GM12878 (cell line): ENCODE measurements at regions not wholly inside any gene's neighbourhood (a gene's known extent, or its start where the extent isn't known, plus 50 kb on each side); places are given as distances from the start of the nearest gene placed in this dataset.
A peak's percentile ranks its signal among the peaks of the same experiment; 100 is the strongest.

Source experiments
- ATAC-seq: fragments of 200-7000 bp; cut with Tn5 transposase; 3 replicates; pipeline ENCODE4 v1.9.1; 2020; ENCODE audit warnings: mild to moderate bottlenecking, moderate library complexity
- BruUV-seq: library from RNA; stranded (reverse); fragments of 400-500 nt; replicated peaks from 2 replicates; lab custom pipeline; 2021; lab: Mats Ljungman, UMichigan
- CTCF ChIA-PET: fragments of 300-600 bp; sonication (Branson Sonifier 250); formaldehyde crosslinking; extraction: SDS; loops from one replicate; lab custom pipeline; 2021; ENCODE audit warnings: inconsistent platforms; lab: Yijun Ruan, JAX
- POLR2A ChIA-PET: fragments of 350-600 bp; formaldehyde crosslinking; extraction: SDS; loops from one replicate; lab custom pipeline; 2021; ENCODE audit warnings: inconsistent platforms; lab: Charles Lee
- RAD21 ChIA-PET: fragments of 300-600 bp; sonication (Branson Sonifier 250); formaldehyde crosslinking; loops from one replicate; lab custom pipeline; 2023; ENCODE audit warnings: antibody characterized with exemption; ENCODE audit not compliant: unreplicated experiment; lab: Charles Lee
- SMC1A ChIA-PET: fragments of 300-600 bp; sonication (Branson Sonifier 250); formaldehyde crosslinking; loops from one replicate; lab custom pipeline; 2023; ENCODE audit not compliant: unreplicated experiment, uncharacterized antibody; lab: Charles Lee
- DNase-seq: peaks from one replicate; pipeline ENCODE4 v3.0.0-alpha.2; 2011; ENCODE audit warnings: low read depth, low spot score
- FAIRE-seq: peaks from 3 replicates; lab custom pipeline; 2011; peaks lifted over from hg19 to GRCh38; lab: Jason Lieb, UNC
- H2AFZ ChIP-seq: 2 replicates; pipeline ENCODE4 v1.6.0; 2011; ENCODE audit warnings: low read depth, low read length, control low read depth; ENCODE audit not compliant: control insufficient read depth
- H3K27ac ChIP-seq: 2 replicates; pipeline ENCODE4 v1.5.1; 2011; ENCODE audit warnings: control low read depth; ENCODE audit not compliant: control insufficient read depth, insufficient read depth
- H3K27me3 ChIP-seq, 2 experiments: replicated peaks in 1 of 2; 2 replicates each; pipeline versions ENCODE4 v1.6.0 to v1.6.1; 2011; ENCODE audit warnings: low read length in 1 of 2; ENCODE audit not compliant: control insufficient read depth in 2 of 2, insufficient read depth in 2 of 2
- H3K36me3 ChIP-seq, 2 experiments: 2 replicates each; pipeline ENCODE4 v1.5.1; 2011; ENCODE audit warnings: low read length in 1 of 2; ENCODE audit not compliant: control insufficient read depth in 2 of 2, insufficient read depth in 2 of 2
- H3K4me1 ChIP-seq: 2 replicates; pipeline ENCODE4 v1.6.1; 2011; ENCODE audit warnings: mild to moderate bottlenecking, low read length, moderate library complexity, mixed read lengths; ENCODE audit not compliant: control insufficient read depth, insufficient read depth
- H3K4me2 ChIP-seq: 2 replicates; pipeline ENCODE4 v1.6.0; 2011; ENCODE audit warnings: control low read depth; ENCODE audit not compliant: control insufficient read depth, insufficient read depth
- H3K4me3 ChIP-seq: fragments of 200-600 bp; sonication (generic); 2 replicates; pipeline ENCODE4 v1.5.1; 2016
- H3K79me2 ChIP-seq: 2 replicates; pipeline ENCODE4 v1.6.0; 2011; ENCODE audit warnings: low read length; ENCODE audit not compliant: control insufficient read depth, insufficient read depth
- H3K9ac ChIP-seq: 2 replicates; pipeline ENCODE4 v1.8.0; 2011; ENCODE audit warnings: low read length, control low read depth, mixed read lengths; ENCODE audit not compliant: control insufficient read depth, insufficient read depth
- H3K9me3 ChIP-seq: replicated peaks from 3 replicates; pipeline ENCODE4 v1.5.1; 2011; ENCODE audit warnings: mild to moderate bottlenecking, low read length; ENCODE audit not compliant: control insufficient read depth, insufficient read depth
- H4K20me1 ChIP-seq: 2 replicates; pipeline ENCODE4 v1.6.0; 2011; ENCODE audit not compliant: control insufficient read depth, insufficient read depth
- EED ChIP-seq: sonication (generic); IDR thresholded peaks from 2 replicates; pipeline ENCODE4 v1.6.1; 2016; ENCODE audit warnings: antibody characterized with exemption, low read depth
- PAX8 ChIP-seq: fragments of 450-650 bp; IDR thresholded peaks from 2 replicates; pipeline ENCODE4 v1.6.1; 2017; ENCODE audit warnings: mild to moderate bottlenecking, moderate library complexity
- in situ Hi-C: fragments of 300-500 bp; cut with MboI; formaldehyde crosslinking; loops from 9 replicates; pipeline ENCODE4 v1.14.3; 2018; ENCODE audit warnings: mixed read lengths
- intact Hi-C: fragments of 100-400 bp; cut with micrococcal nuclease; formaldehyde crosslinking; loops from one replicate; pipeline ENCODE4 v1.14.2; 2022; ENCODE audit not compliant: unreplicated experiment
- TF ChIP-seq, protein P1 (sequence below): fragments of 450-650 bp; IDR thresholded peaks from 2 replicates; pipeline ENCODE4 v1.6.1; 2018; ENCODE audit warnings: mild to moderate bottlenecking, low read depth, moderate library complexity; ENCODE audit not compliant: partially characterized antibody

DNA sequence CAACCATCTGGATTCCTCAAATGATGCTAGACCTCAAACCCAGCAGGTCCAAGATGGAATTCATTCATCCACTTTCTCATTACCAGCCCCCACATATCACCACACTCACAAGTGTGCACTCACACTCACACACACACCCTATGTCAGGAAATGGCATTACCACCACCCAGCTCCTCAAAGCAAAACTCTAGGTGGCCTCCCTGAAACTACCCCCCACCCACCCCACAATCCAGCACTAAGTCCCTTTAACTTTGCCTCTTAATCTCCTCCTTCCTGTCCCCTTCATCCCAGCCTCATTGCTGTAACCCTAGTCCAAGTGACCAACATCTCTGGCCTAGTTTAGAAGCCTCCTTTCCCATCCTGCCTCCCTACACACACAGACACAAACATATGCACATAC lies 109.4 kb downstream of the TNFAIP3 start:
- POLR2A ChIA-PET = interaction anchor here (1.8 kb wide), 1 partner anchor 32 kb away, joined by 8 read pairs; no protein-coding TSS in a partner anchor
- intact Hi-C loops = loop anchor here (5.0 kb wide), 1 partner anchor 314 kb away; no protein-coding TSS in a partner anchor
- Histone ChIP-seq H3K4me2 (no peak overlapping the region), H3K4me1 (peaks cover 34% of the 10 kb centered on the region), H3K4me3 (no peak overlapping the region), H3K36me3 (no peaks in the 10 kb centered on the region), H2AFZ (no peak overlapping the region), H3K27ac (no peak overlapping the region), H4K20me1 (no peaks in the 10 kb centered on the region), H3K79me2 (no peaks in the 10 kb centered on the region), H3K9ac (no peak overlapping the region), H3K27me3 (no peaks in the 10 kb centered on the region), H3K9me3 (no peaks in the 10 kb centered on the region; the same call in 2 of the 3 replicates)
- no peak for DNase-seq
- peak; percentile 27; the same call in 1 of the 3 replicates for ATAC-seq
- SMC1A ChIA-PET = interaction anchor here (0.9 to 5.6 kb wide), 24 partner anchors 10 to 883 kb away, joined by 3 to 57 read pairs (median 7); no protein-coding TSS in a partner anchor
- CTCF ChIA-PET = interaction anchor here (1.0 to 9.5 kb wide), 14 partner anchors 10 to 709 kb away, joined by 3 to 161 read pairs (median 6); partner anchors contain the start of gene TNFAIP3
- RAD21 ChIA-PET = interaction anchor here (0.9 to 4.5 kb wide), 18 partner anchors 13 to 318 kb away, joined by 3 to 69 read pairs (median 6); partner anchors contain the start of gene TNFAIP3
- TF ChIP-seq EED (no peak), PAX8 (no peak)
- TF ChIP-seq, protein P1, sequence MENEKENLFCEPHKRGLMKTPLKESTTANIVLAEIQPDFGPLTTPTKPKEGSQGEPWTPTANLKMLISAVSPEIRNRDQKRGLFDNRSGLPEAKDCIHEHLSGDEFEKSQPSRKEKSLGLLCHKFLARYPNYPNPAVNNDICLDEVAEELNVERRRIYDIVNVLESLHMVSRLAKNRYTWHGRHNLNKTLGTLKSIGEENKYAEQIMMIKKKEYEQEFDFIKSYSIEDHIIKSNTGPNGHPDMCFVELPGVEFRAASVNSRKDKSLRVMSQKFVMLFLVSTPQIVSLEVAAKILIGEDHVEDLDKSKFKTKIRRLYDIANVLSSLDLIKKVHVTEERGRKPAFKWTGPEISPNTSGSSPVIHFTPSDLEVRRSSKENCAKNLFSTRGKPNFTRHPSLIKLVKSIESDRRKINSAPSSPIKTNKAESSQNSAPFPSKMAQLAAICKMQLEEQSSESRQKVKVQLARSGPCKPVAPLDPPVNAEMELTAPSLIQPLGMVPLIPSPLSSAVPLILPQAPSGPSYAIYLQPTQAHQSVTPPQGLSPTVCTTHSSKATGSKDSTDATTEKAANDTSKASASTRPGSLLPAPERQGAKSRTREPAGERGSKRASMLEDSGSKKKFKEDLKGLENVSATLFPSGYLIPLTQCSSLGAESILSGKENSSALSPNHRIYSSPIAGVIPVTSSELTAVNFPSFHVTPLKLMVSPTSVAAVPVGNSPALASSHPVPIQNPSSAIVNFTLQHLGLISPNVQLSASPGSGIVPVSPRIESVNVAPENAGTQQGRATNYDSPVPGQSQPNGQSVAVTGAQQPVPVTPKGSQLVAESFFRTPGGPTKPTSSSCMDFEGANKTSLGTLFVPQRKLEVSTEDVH = no peak
- no TSS peak for BruUV-seq
- in situ Hi-C loops = no loop called here
- FAIRE-seq = no peak
